BJ (cell line): ENCODE measurements at regions not wholly inside any gene's neighbourhood (a gene's known extent, or its start where the extent isn't known, plus 50 kb on each side); places are given as distances from the start of the nearest gene placed in this dataset.

Experiments
- CTCF ChIA-PET: fragments of 350-600 bp; formaldehyde crosslinking; extraction: SDS; loops from one replicate; lab custom pipeline; 2021; ENCODE audit warnings: antibody characterized with exemption, inconsistent platforms; lab: Yijun Ruan, JAX
- POLR2A ChIA-PET: fragments of 300-600 bp; sonication (Branson Sonifier 250); formaldehyde crosslinking; extraction: SDS; loops from one replicate; lab custom pipeline; 2021; ENCODE audit warnings: antibody characterized with exemption; lab: Charles Lee
- DNase-seq: peaks from one replicate; pipeline ENCODE4 v3.0.0-alpha.2; 2011; ENCODE audit warnings: low read depth
- H3K27me3 ChIP-seq: 2 replicates; pipeline ENCODE4 v1.6.0; 2011; ENCODE audit warnings: low read length; ENCODE audit not compliant: control insufficient read depth, insufficient read depth
- H3K36me3 ChIP-seq: 2 replicates; pipeline ENCODE4 v1.5.1; 2011; ENCODE audit warnings: low read length; ENCODE audit not compliant: control insufficient read depth, insufficient read depth
- H3K4me3 ChIP-seq: 2 replicates; pipeline ENCODE4 v1.5.1; 2011; ENCODE audit warnings: low read depth, mild to moderate bottlenecking, control low read depth, low read length
- CTCF ChIP-seq: IDR thresholded peaks from 2 replicates; pipeline ENCODE4 v1.5.1; 2011; ENCODE audit warnings: low read depth, mild to moderate bottlenecking, control low read depth, inconsistent platforms, low read length, moderate library complexity; ENCODE audit not compliant: insufficient read depth

GRCh38 chr9:107700847-107701246 lies 211.3 kb upstream of the KLF4 start:
- Histone ChIP-seq H3K27me3 (no peaks in the 10 kb centered on the region), H3K4me3 (no peak overlapping the region), H3K36me3 (no peaks in the 10 kb centered on the region)
- no peak for DNase-seq
- no peak for TF ChIP-seq CTCF
- ChIA-PET POLR2A (no interaction called here), CTCF (interaction anchor here (0.6 kb wide), 1 partner anchor 205 kb away, joined by 3 read pairs; no protein-coding TSS in a partner anchor)

GRCh38 chr9:107699231-107699630 lies 209.7 kb upstream of the KLF4 start:
- TF ChIP-seq CTCF = no peak
- ChIA-PET POLR2A (no interaction called here), CTCF (interaction anchor here (1.4 kb wide), 1 partner anchor 15 kb away, joined by 4 read pairs; no protein-coding TSS in a partner anchor)
- Histone ChIP-seq H3K27me3 (no peaks in the 10 kb centered on the region), H3K36me3 (no peaks in the 10 kb centered on the region), H3K4me3 (no peak overlapping the region)
- no peak for DNase-seq

- CTCF ChIA-PET = interaction anchor here (1.4 kb wide), 1 partner anchor 15 kb away, joined by 4 read pairs; no protein-coding TSS in a partner anchor
- Histone ChIP-seq H3K36me3 (no peaks in the 10 kb centered on the region), H3K27me3 (no peaks in the 10 kb centered on the region), H3K4me3 (no peak overlapping the region)
- no peak for DNase-seq
- POLR2A ChIA-PET = no interaction called here
- no peak for TF ChIP-seq CTCF
These were observed 209.2 kb upstream of the KLF4 start for GRCh38 chr9:107698779-107699178.

GRCh38 chr9:107696302-107696701 lies 206.7 kb upstream of the KLF4 start:
- Histone ChIP-seq H3K27me3 (no peaks in the 10 kb centered on the region), H3K36me3 (no peaks in the 10 kb centered on the region), H3K4me3 (no peak overlapping the region)
- no peak for TF ChIP-seq CTCF
- POLR2A ChIA-PET = no interaction called here
- no peak for DNase-seq
- CTCF ChIA-PET = no interaction called here

GRCh38 chr9:107694390-107694789 lies 204.8 kb upstream of the KLF4 start:
- TF ChIP-seq CTCF = no peak

More at GRCh38 chr9:107694390-107694789, 204.8 kb upstream of the KLF4 start:
- ChIA-PET CTCF (no interaction called here), POLR2A (no interaction called here)
- no peak overlapping the region for H3K4me3 ChIP-seq
- H3K27me3 ChIP-seq = no peaks in the 10 kb centered on the region
- no peaks in the 10 kb centered on the region for H3K36me3 ChIP-seq
- no peak for DNase-seq
